Heart left ventricle (tissue), 16 donors: ENCODE measurements at regions not wholly inside any gene's neighbourhood (a gene's known extent, or its start where the extent isn't known, plus 50 kb on each side); places are given as distances from the start of the nearest gene placed in this dataset.
"Not testable (repeated sequence)": the region's sequence is repeated elsewhere in the genome, so short reads cannot be mapped to it uniquely, and the experiment has no call there.

Experiments
- ATAC-seq, 4 donors: fragments of 200-7000 bp; cut with Tn5 transposase; one replicate each; pipeline ENCODE4 v1.9.1; 2020 to 2022; ENCODE audit warnings: moderate library complexity in 4 of 4, mild to moderate bottlenecking in 3 of 4, moderate number of reproducible peaks in 1 of 4
- DNase-seq, 5 donors: peaks; one replicate each; pipeline ENCODE4 v3.0.0-alpha.2; 2020
- H3K27ac ChIP-seq, 12 donors: fragments of 200-600 bp; sonication (generic) in 4 of 12; one replicate each; pipeline versions ENCODE4 v1.5.0 to v1.8.0; 2016 to 2022; ENCODE audit warnings: mild to moderate bottlenecking in 2 of 12
- H3K27me3 ChIP-seq, 9 donors: fragments of 200-600 bp; sonication (generic) in 2 of 9; one replicate each; pipeline versions ENCODE4 v1.5.1 to v1.8.0; 2016 to 2022; ENCODE audit warnings: mild to moderate bottlenecking in 3 of 9
- H3K36me3 ChIP-seq, 9 donors: fragments of 200-600 bp; sonication (generic) in 2 of 9; one replicate each; pipeline versions ENCODE4 v1.5.0 to v1.8.0; 2018 to 2022; ENCODE audit warnings: mild to moderate bottlenecking in 2 of 9
- H3K4me1 ChIP-seq, 12 donors: fragments of 200-600 bp; sonication (generic) in 4 of 12; one replicate each; pipeline versions ENCODE4 v1.5.0 to v1.8.0; 2016 to 2022; ENCODE audit warnings: mild to moderate bottlenecking in 3 of 12
- H3K4me3 ChIP-seq, 12 donors: fragments of 200-600 bp; sonication (generic) in 4 of 12; one replicate each; pipeline versions ENCODE4 v1.5.0 to v1.8.0; 2017 to 2022; ENCODE audit warnings: mild to moderate bottlenecking in 9 of 12, moderate library complexity in 4 of 12
- H3K9me3 ChIP-seq, 12 donors: fragments of 200-600 bp; sonication (generic) in 4 of 12; one replicate each; pipeline versions ENCODE4 v1.5.0 to v1.8.0; 2016 to 2022; ENCODE audit warnings: mild to moderate bottlenecking in 1 of 12
- CTCF ChIP-seq, 12 donors: fragments of 200-600 bp; sonication (generic) in 4 of 12; IDR thresholded peaks; one replicate each; pipeline versions ENCODE4 v1.5.0 to v1.8.0; 2018 to 2022; ENCODE audit warnings: antibody characterized with exemption in 12 of 12, mild to moderate bottlenecking in 5 of 12
- POLR2A ChIP-seq, 2 donors: fragments of 450-650 bp; IDR thresholded peaks; one replicate each; pipeline ENCODE4 v1.6.1; 2017; ENCODE audit warnings: antibody characterized with exemption in 2 of 2, mild to moderate bottlenecking in 2 of 2, moderate library complexity in 2 of 2
- WGBS, 4 donors: extraction: QIAGEN DNeasy Blood & Tissue Kit in 2 of 4; methylation state at CpG; one replicate each; pipeline versions ENCODE4 v1.1.5 to v1.1.7; 2013 to 2018; 5-methylcytosine and 5-hydroxymethylcytosine counted together
- intact Hi-C, 10 donors: fragments of 100-400 bp; cut with DNase I; formaldehyde crosslinking; loops; one replicate each; pipeline versions ENCODE4 v1.11.1 to v1.14.2; 2022
- donor health status: ischemic (EF 13 %, LVEDD 7.1; RV severe dilation, severe dysfunction).
- donor health status: healthy with polysubstance abuse.
- donor health status: DM: no; HTN: yes; CAD: no.
- donor health status: DM: no; HTN: no; CAD: no.
- donor health status: ischemic (EF 25% LVEDD 6.9; RV normal size, moderate dysfunction).
- donor health status: ischemic (EF 25% LVEDD 5.7; RV mildly dilated, moderate dysfunction).
- donor health status: healthy.
- donor health status: DM: yes; HTN: yes; CAD: no.
- donor health status: ischemic (EF 35%, LVEDD 5.7; RV mildly dilated, moderate dysfunction).
- donor health status: nonischemic (EF 11% LVEDD 7.7; RV severe dilation, severe dysfunction).
- donor health status: DM: yes; HTN: yes; CAD: no.
- donor health status: PGD.
- donor health status: ischemic (EF 29% LVEDD 5.4; RV normal size, mild dysfunction).
- donor health status: nonischemic (EF 23%, LVEDD 6.1; RV moderate dilation, normal function).

GRCh38 chr2:582792-583528, 94.2 kb downstream of the TMEM18 start:
- H3K27ac ChIP-seq, result no peak overlapping the region
- 91 to 93% (median 91%) methylated on average over 54 of the region's 54 CpGs for WGBS, 4 donors
- no peak overlapping the region for H3K4me3 ChIP-seq
- H3K36me3 ChIP-seq, result no peaks in the 10 kb centered on the region
- DNase-seq (no peak), ATAC-seq (no peak)
- intact Hi-C loops, result no loop called here
- peaks cover 0 to 38% (median 3%) of the 10 kb centered on the region in 9 donors for H3K27me3 ChIP-seq
- H3K4me1 ChIP-seq, result no peaks in the 10 kb centered on the region
- H3K9me3 ChIP-seq, result peaks cover 0 to 2% (median 0%) of the 10 kb centered on the region in 12 donors
- no peak for TF ChIP-seq POLR2A (IDR thresholded peaks at IDR 0.05)
- no peak for TF ChIP-seq CTCF (IDR thresholded peaks at IDR 0.05)

GRCh38 chr2:582289-582688, 94.9 kb downstream of the TMEM18 start:
- H3K36me3 ChIP-seq, ATAC-seq, intact Hi-C loops, DNase-seq, H3K4me1 ChIP-seq, H3K9me3 ChIP-seq, H3K4me3 ChIP-seq, H3K27ac ChIP-seq: not testable (repeated sequence)
- WGBS, 4 donors, result 85 to 88% (median 87%) methylated on average over 23 of the region's 23 CpGs
- H3K27me3 ChIP-seq, result peaks cover 0 to 32% (median 3%) of the 10 kb centered on the region in 9 donors

GRCh38 chr2:579961-580360, 97.2 kb downstream of the TMEM18 start:
- ATAC-seq (no peak), DNase-seq (no peak)
- Histone ChIP-seq H3K9me3 (peaks cover 0 to 32% (median 17%) of the 10 kb centered on the region in 12 donors), H3K4me3 (no peak overlapping the region), H3K27ac (no peak overlapping the region), H3K4me1 (no peaks in the 10 kb centered on the region), H3K36me3 (no peaks in the 10 kb centered on the region), H3K27me3 (peaks cover 0 to 30% (median 3%) of the 10 kb centered on the region in 9 donors)
- 71 to 74% (median 73%) methylated on average over 8 of the region's 8 CpGs for WGBS, 4 donors
- TF ChIP-seq CTCF (IDR thresholded peaks at IDR 0.05) (no peak), POLR2A (IDR thresholded peaks at IDR 0.05) (no peak)
- intact Hi-C loops, result no loop called here

- no peak for DNase-seq
- no peaks in the 10 kb centered on the region for H3K36me3 ChIP-seq
- peaks cover 0 to 34% (median 17%) of the 10 kb centered on the region in 12 donors for H3K9me3 ChIP-seq
- no peak overlapping the region for H3K4me3 ChIP-seq
- no peaks in the 10 kb centered on the region for H3K4me1 ChIP-seq
- WGBS, 4 donors, result 85 to 91% (median 87%) methylated on average over 9 of the region's 9 CpGs
- TF ChIP-seq CTCF (IDR thresholded peaks at IDR 0.05) (no peak), POLR2A (IDR thresholded peaks at IDR 0.05) (no peak)
- no peak overlapping the region for H3K27ac ChIP-seq
- H3K27me3 ChIP-seq, result peaks cover 0 to 29% (median 0%) of the 10 kb centered on the region in 9 donors
- no peak for ATAC-seq
- intact Hi-C loops, result no loop called here
Observed at GRCh38 chr2:579351-579886, 97.8 kb downstream of the TMEM18 start.
